Esophagus squamous epithelium (tissue), 4 donors: ENCODE measurements at regions not wholly inside any gene's neighbourhood (a gene's known extent, or its start where the extent isn't known, plus 50 kb on each side); places are given as distances from the start of the nearest gene placed in this dataset.

ENCODE experiments used
- CTCF ChIP-seq, 6 experiments: fragments of 450-650 bp in 4 of 6; fragments of 200-600 bp in 2 of 6; sonication (generic) in 2 of 6; IDR thresholded peaks; one replicate each; pipeline ENCODE4 v1.5.1; 2016 to 2019; ENCODE audit warnings: antibody characterized with exemption in 6 of 6, mild to moderate bottlenecking in 4 of 6, moderate library complexity in 4 of 6
- POLR2A ChIP-seq, 4 donors: fragments of 450-650 bp; IDR thresholded peaks; one replicate each; pipeline ENCODE4 v1.6.1; 2017; ENCODE audit warnings: antibody characterized with exemption in 4 of 4, mild to moderate bottlenecking in 4 of 4, moderate library complexity in 3 of 4

GRCh38 chr5:124417196-124417595 lies 329.2 kb downstream of the ZNF608 start:
- no peak for TF ChIP-seq CTCF (IDR thresholded peaks at IDR 0.05)
- no peak for TF ChIP-seq POLR2A (IDR thresholded peaks at IDR 0.05)
